ENCODE measurements at regions not wholly inside any gene's neighbourhood (a gene's known extent, or its start where the extent isn't known, plus 50 kb on each side); places are given as distances from the start of the nearest gene placed in this dataset.

DNA sequence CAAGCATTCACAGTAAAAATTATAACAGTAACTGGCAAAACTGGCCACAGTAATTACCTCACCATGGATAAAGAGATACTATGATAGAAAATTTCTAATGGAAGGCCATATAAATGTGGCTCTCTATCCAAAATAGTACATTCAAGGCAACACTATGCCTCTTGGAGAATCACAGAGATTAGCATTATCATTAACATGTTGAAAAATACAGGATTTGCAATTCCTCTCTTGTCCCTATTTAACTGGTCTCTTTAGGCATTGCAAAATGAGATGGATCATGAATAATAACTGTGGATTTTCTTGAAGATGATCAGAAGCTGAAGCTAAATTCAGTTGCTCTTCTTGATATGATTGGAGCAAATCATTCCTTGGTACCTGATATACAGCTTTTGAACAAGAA is 100.8 kb upstream of the HGF start:
- TF ChIP-seq EZH2 (IDR thresholded peaks at IDR 0.05; ENCODE audit: insufficient read depth, poor library complexity, severe bottlenecking) (no peak), EZH2phosphoT487 (IDR thresholded peaks at IDR 0.05; ENCODE audit: insufficient read depth, low read depth) (no peak)
